A549 (cell line): ENCODE measurements at regions not wholly inside any gene's neighbourhood (a gene's known extent, or its start where the extent isn't known, plus 50 kb on each side); places are given as distances from the start of the nearest gene placed in this dataset.

Experiments
- ATAC-seq, 2 experiments: fragments of 200-7000 bp in 1 of 2; fragments of >200 bp in 1 of 2; cut with Nextera tagmentation in 1 of 2; cut with Tn5 transposase in 1 of 2; 3 replicates each; pipeline versions ENCODE4 v1.8.0 to v1.9.1; 2018 to 2020; ENCODE audit warnings: mild to moderate bottlenecking in 1 of 2, moderate library complexity in 1 of 2
- CTCF ChIA-PET: fragments of 300-600 bp; sonication (Branson Sonifier 250); formaldehyde crosslinking; extraction: SDS; loops from one replicate; lab custom pipeline; 2021; ENCODE audit warnings: antibody characterized with exemption, inconsistent platforms; lab: Yijun Ruan, JAX
- POLR2A ChIA-PET: fragments of 350-600 bp; formaldehyde crosslinking; extraction: SDS; loops from one replicate; lab custom pipeline; 2021; ENCODE audit warnings: antibody characterized with exemption, inconsistent platforms; lab: Yijun Ruan, JAX
- DNase-seq, 2 experiments: peaks; one replicate each; pipeline versions ENCODE4 v3.0.0 to v3.0.0-alpha.2; 2011 to 2016; ENCODE audit warnings: low read depth in 1 of 2, low spot score in 1 of 2
- FAIRE-seq: peaks from 2 replicates; lab custom pipeline; 2011; peaks lifted over from hg19 to GRCh38; lab: Jason Lieb, UNC
- H3K27ac ChIP-seq, 2 experiments: fragments of >200 bp; sonication (Bioruptor Twin); formaldehyde crosslinking; 3 replicates each; pipeline ENCODE4 v1.5.1; 2016 to 2017
- H3K4me1 ChIP-seq: fragments of >200 bp; sonication (Bioruptor Twin); formaldehyde crosslinking; 3 replicates; pipeline ENCODE4 v1.6.1; 2016
- H3K4me2 ChIP-seq: fragments of >200 bp; sonication (Bioruptor Twin); formaldehyde crosslinking; 3 replicates; pipeline ENCODE4 v1.6.1; 2016
- H3K4me3 ChIP-seq: fragments of >200 bp; sonication (Bioruptor Twin); formaldehyde crosslinking; 3 replicates; pipeline ENCODE4 v1.5.1; 2016
- H3K9me3 ChIP-seq: fragments of >200 bp; sonication (Bioruptor Twin); formaldehyde crosslinking; 3 replicates; pipeline ENCODE4 v1.6.1; 2016
- ATOH8 ChIP-seq: fragments of 250-450 bp; sonication (Bioruptor Pico); IDR thresholded peaks from 2 replicates; pipeline ENCODE4 v1.5.0; 2020; ENCODE audit warnings: low read depth, mild to moderate bottlenecking, moderate library complexity
- CBX8 ChIP-seq: fragments of 200-600 bp; sonication (generic); IDR thresholded peaks from 2 replicates; pipeline ENCODE4 v1.6.1; 2016
- CTCF ChIP-seq: fragments of >200 bp; sonication (Bioruptor Twin); formaldehyde crosslinking; IDR thresholded peaks from 3 replicates; pipeline ENCODE4 v1.5.1; 2016
- ESRRA ChIP-seq: fragments of 150-350 bp; IDR thresholded peaks from 2 replicates; pipeline ENCODE4 v1.6.1; 2014; ENCODE audit warnings: mild to moderate bottlenecking, low read length, borderline replicate concordance
- HDAC2 ChIP-seq: fragments of 200-600 bp; sonication (generic); IDR thresholded peaks from 2 replicates; pipeline ENCODE4 v1.6.1; 2016
- JUN ChIP-seq, 2 experiments: fragments of >200 bp; sonication (Bioruptor Twin); formaldehyde crosslinking; IDR thresholded peaks; 2 replicates in 1 of 2; 3 replicates in 1 of 2; pipeline ENCODE4 v1.6.1; 2016 to 2017
- JUNB ChIP-seq: fragments of >200 bp; sonication (Bioruptor Twin); formaldehyde crosslinking; IDR thresholded peaks from 2 replicates; pipeline ENCODE4 v1.6.1; 2016
- MAZ ChIP-seq: fragments of 150-350 bp; IDR thresholded peaks from 2 replicates; pipeline ENCODE4 v1.6.1; 2014; ENCODE audit warnings: antibody characterized with exemption, low read depth, low read length, borderline replicate concordance
- POLR2AphosphoS2 ChIP-seq: conservative IDR thresholded peaks from 2 replicates; pipeline ENCODE4 v1.6.1; 2012; ENCODE audit warnings: low read length, improper control_type of control experiment, inconsistent platforms
- SMC3 ChIP-seq: fragments of >200 bp; sonication (Bioruptor Twin); formaldehyde crosslinking; IDR thresholded peaks from 3 replicates; pipeline ENCODE4 v1.6.1; 2018; ENCODE audit warnings: inconsistent platforms
- TFCP2L1 ChIP-seq: fragments of 250-450 bp; sonication (Bioruptor Pico); IDR thresholded peaks from 2 replicates; pipeline ENCODE4 v1.5.0; 2021; ENCODE audit warnings: mild to moderate bottlenecking
- ZNF302 ChIP-seq: fragments of 250-450 bp; sonication (Bioruptor Pico); IDR thresholded peaks from 2 replicates; pipeline ENCODE4 v1.9.0; 2021; ENCODE audit warnings: inconsistent platforms, mild to moderate bottlenecking, moderate library complexity
- WGBS: methylation state at CpG from one replicate; pipeline ENCODE4 v1.1.6; 2017; ENCODE audit errors: missing lambda C conversion rate; 5-methylcytosine and 5-hydroxymethylcytosine counted together
- TF ChIP-seq, protein P1 (sequence below): fragments of 450-650 bp; IDR thresholded peaks from 2 replicates; pipeline ENCODE4 v1.6.1; 2014; ENCODE audit warnings: antibody characterized with exemption
- TF ChIP-seq, protein P2 (sequence below): IDR thresholded peaks from 2 replicates; pipeline ENCODE4 v1.6.1; 2012
- TF ChIP-seq, protein P3 (sequence below): fragments of 250-450 bp; sonication (Bioruptor Pico); IDR thresholded peaks from 2 replicates; pipeline ENCODE4 v1.5.0; 2021; ENCODE audit warnings: mild to moderate bottlenecking, moderate library complexity, borderline replicate concordance
- TF ChIP-seq, protein P4 (sequence below): fragments of 200-600 bp; sonication (generic); IDR thresholded peaks from 2 replicates; pipeline ENCODE4 v1.6.1; 2016; ENCODE audit warnings: antibody characterized with exemption, mild to moderate bottlenecking, moderate library complexity

DNA sequence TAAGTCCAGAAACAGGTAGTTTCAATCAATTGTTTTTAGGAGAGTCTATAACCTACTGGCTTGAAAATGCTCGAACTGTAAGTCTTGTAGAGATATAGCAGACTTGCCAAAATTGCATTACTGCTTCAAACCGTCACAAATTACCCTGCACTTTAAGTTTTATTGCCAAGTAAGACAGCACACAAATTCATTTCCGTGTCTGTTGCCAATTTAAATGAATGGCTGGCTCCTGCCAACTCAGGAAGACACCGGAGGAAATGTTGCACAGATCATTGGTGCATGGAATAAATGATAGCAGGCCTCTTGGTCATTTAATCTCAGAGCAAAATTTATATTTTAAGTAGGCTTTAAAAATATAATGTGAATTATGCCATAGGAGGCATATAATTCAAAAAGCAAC lies 438.1 kb downstream of the HACE1 start (continued):
- TF ChIP-seq CTCF (no peak), POLR2AphosphoS2 (no peak), SMC3 (no peak), CBX8 (no peak)
- TF ChIP-seq, protein P1, sequence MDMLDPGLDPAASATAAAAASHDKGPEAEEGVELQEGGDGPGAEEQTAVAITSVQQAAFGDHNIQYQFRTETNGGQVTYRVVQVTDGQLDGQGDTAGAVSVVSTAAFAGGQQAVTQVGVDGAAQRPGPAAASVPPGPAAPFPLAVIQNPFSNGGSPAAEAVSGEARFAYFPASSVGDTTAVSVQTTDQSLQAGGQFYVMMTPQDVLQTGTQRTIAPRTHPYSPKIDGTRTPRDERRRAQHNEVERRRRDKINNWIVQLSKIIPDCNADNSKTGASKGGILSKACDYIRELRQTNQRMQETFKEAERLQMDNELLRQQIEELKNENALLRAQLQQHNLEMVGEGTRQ, result no peak
- TF ChIP-seq, protein P2, sequence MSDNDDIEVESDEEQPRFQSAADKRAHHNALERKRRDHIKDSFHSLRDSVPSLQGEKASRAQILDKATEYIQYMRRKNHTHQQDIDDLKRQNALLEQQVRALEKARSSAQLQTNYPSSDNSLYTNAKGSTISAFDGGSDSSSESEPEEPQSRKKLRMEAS, result no peak

DNA sequence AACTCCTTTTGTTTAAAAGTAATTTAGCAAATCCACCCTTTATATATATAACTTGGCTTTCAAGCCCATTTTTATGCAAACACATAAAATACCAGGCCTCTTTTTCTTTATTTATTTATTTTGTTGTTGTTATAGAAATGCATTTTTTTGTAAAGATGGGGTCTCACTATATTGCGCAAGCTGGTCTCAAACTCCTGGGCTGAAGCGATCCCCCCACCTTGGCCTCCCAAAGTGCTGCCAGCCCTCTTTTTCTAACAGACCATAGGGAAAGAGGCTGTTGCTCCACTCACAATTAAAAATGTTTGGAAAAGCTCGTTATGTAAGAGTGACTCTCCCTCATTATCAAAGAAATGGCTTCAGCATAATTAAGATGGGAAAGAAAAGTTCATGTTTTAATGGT lies 440.9 kb downstream of the HACE1 start:
- 47% methylated on average over 3 of the region's 3 CpGs for WGBS
- Histone ChIP-seq H3K4me2 (no peak overlapping the region), H3K4me3 (no peak overlapping the region), H3K27ac (no peak overlapping the region), H3K9me3 (no peaks in the 10 kb centered on the region), H3K4me1 (no peaks in the 10 kb centered on the region)
- ChIA-PET CTCF (no interaction called here), POLR2A (no interaction called here)
- DNase-seq (no peak), ATAC-seq (no peak), FAIRE-seq (no peak)
- TF ChIP-seq ESRRA (no peak), JUNB (no peak), ZNF302 (CRISPR knock-in tag) (no peak), HDAC2 (no peak), TFCP2L1 (CRISPR knock-in tag) (no peak), POLR2AphosphoS2 (no peak)
- TF ChIP-seq, protein P3, sequence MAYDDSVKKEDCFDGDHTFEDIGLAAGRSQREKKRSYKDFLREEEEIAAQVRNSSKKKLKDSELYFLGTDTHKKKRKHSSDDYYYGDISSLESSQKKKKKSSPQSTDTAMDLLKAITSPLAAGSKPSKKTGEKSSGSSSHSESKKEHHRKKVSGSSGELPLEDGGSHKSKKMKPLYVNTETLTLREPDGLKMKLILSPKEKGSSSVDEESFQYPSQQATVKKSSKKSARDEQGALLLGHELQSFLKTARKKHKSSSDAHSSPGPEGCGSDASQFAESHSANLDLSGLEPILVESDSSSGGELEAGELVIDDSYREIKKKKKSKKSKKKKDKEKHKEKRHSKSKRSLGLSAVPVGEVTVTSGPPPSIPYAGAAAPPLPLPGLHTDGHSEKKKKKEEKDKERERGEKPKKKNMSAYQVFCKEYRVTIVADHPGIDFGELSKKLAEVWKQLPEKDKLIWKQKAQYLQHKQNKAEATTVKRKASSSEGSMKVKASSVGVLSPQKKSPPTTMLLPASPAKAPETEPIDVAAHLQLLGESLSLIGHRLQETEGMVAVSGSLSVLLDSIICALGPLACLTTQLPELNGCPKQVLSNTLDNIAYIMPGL (CRISPR knock-in tag), result no peak

- H3K4me3 ChIP-seq, result no peak overlapping the region
- H3K9me3 ChIP-seq, result no peaks in the 10 kb centered on the region
- H3K27ac ChIP-seq, result no peak overlapping the region
- ChIA-PET POLR2A (no interaction called here), CTCF (no interaction called here)
- H3K4me1 ChIP-seq, result no peaks in the 10 kb centered on the region
- ATAC-seq (no peak), FAIRE-seq (no peak), DNase-seq (no peak)
- no peak overlapping the region for H3K4me2 ChIP-seq
- TF ChIP-seq, protein P4, sequence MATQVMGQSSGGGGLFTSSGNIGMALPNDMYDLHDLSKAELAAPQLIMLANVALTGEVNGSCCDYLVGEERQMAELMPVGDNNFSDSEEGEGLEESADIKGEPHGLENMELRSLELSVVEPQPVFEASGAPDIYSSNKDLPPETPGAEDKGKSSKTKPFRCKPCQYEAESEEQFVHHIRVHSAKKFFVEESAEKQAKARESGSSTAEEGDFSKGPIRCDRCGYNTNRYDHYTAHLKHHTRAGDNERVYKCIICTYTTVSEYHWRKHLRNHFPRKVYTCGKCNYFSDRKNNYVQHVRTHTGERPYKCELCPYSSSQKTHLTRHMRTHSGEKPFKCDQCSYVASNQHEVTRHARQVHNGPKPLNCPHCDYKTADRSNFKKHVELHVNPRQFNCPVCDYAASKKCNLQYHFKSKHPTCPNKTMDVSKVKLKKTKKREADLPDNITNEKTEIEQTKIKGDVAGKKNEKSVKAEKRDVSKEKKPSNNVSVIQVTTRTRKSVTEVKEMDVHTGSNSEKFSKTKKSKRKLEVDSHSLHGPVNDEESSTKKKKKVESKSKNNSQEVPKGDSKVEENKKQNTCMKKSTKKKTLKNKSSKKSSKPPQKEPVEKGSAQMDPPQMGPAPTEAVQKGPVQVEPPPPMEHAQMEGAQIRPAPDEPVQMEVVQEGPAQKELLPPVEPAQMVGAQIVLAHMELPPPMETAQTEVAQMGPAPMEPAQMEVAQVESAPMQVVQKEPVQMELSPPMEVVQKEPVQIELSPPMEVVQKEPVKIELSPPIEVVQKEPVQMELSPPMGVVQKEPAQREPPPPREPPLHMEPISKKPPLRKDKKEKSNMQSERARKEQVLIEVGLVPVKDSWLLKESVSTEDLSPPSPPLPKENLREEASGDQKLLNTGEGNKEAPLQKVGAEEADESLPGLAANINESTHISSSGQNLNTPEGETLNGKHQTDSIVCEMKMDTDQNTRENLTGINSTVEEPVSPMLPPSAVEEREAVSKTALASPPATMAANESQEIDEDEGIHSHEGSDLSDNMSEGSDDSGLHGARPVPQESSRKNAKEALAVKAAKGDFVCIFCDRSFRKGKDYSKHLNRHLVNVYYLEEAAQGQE, result no peak
- TF ChIP-seq JUN (IDR thresholded peaks at IDR 0.05) (no peak), MAZ (no peak), ATOH8 (no peak)
- TF ChIP-seq, all 56 proteins: peak for 0
Measured at GRCh38 chr6:104418125-104418524, 441.6 kb downstream of the HACE1 start.
